HepG2 (cell line): ENCODE measurements at regions not wholly inside any gene's neighbourhood (a gene's known extent, or its start where the extent isn't known, plus 50 kb on each side); places are given as distances from the start of the nearest gene placed in this dataset.

Experiments used
- ATAC-seq: fragments of 200-7000 bp; cut with Tn5 transposase; 3 replicates; pipeline ENCODE4 v1.9.1; 2020; ENCODE audit warnings: mild to moderate bottlenecking, moderate library complexity
- BruUV-seq: library from RNA; stranded (reverse); fragments of 400-500 nt; replicated peaks from 2 replicates; lab custom pipeline; 2021; lab: Mats Ljungman, UMichigan
- CTCF ChIA-PET: fragments of 300-600 bp; formaldehyde crosslinking; extraction: SDS; loops from one replicate; lab custom pipeline; 2021; ENCODE audit warnings: low total read pairs, inconsistent platforms, low intra/inter-chr PET ratio; lab: Yijun Ruan, JAX
- POLR2A ChIA-PET: fragments of 350-600 bp; sonication (Branson Sonifier 250); formaldehyde crosslinking; loops from one replicate; lab custom pipeline; 2020; ENCODE audit warnings: antibody characterized with exemption, inconsistent platforms; lab: Yijun Ruan, JAX
- DNase-seq: peaks from one replicate; pipeline ENCODE4 v3.0.0-alpha.2; 2015; ENCODE audit warnings: low spot score
- FAIRE-seq: peaks from 3 replicates; lab custom pipeline; 2011; peaks lifted over from hg19 to GRCh38; lab: Jason Lieb, UNC
- H2AFZ ChIP-seq: one replicate; pipeline ENCODE4 v1.6.1; 2011; ENCODE audit warnings: low read length, inconsistent platforms
- H3K27ac ChIP-seq: fragments of 300-600 bp; 3 replicates; pipeline ENCODE4 v1.8.0; 2011; ENCODE audit warnings: mixed run types, mild to moderate bottlenecking, mixed read lengths, low read length, inconsistent platforms; ENCODE audit not compliant: insufficient read depth; ENCODE audit errors: extremely low read length
- H3K27me3 ChIP-seq, 2 experiments: fragments of 200-600 bp in 1 of 2; 2 replicates in 1 of 2; 3 replicates in 1 of 2; pipeline versions ENCODE4 v1.6.0 to v1.8.0; 2011; ENCODE audit warnings: low read length in 2 of 2, mild to moderate bottlenecking in 2 of 2, moderate library complexity in 2 of 2, inconsistent platforms in 1 of 2; ENCODE audit not compliant: insufficient read depth in 2 of 2, control insufficient read depth in 1 of 2
- H3K36me3 ChIP-seq, 2 experiments: fragments of 200-600 bp in 1 of 2; replicated peaks in 1 of 2; 2 replicates in 1 of 2; 3 replicates in 1 of 2; pipeline versions ENCODE4 v1.5.1 to v1.8.0; 2011; ENCODE audit warnings: low read length in 2 of 2, inconsistent platforms in 1 of 2; ENCODE audit not compliant: insufficient read depth in 2 of 2, control insufficient read depth in 1 of 2
- H3K4me1 ChIP-seq: 2 replicates; pipeline ENCODE4 v1.5.1; 2012; ENCODE audit warnings: low read length, inconsistent platforms; ENCODE audit not compliant: insufficient read depth
- H3K4me2 ChIP-seq: 2 replicates; pipeline ENCODE4 v1.6.0; 2011; ENCODE audit warnings: low read depth, low read length, inconsistent platforms
- H3K4me3 ChIP-seq, 3 experiments: fragments of 200-600 bp in 1 of 3; sonication (generic), shearing (Covaris generic) in 1 of 3; replicated peaks in 1 of 3; 2 replicates each; pipeline ENCODE4 v1.5.1; 2011 to 2016; ENCODE audit warnings: low read length in 3 of 3, inconsistent platforms in 2 of 3, low read depth in 2 of 3, mild to moderate bottlenecking in 2 of 3, control low read depth in 1 of 3, mixed read lengths in 1 of 3; ENCODE audit not compliant: insufficient read depth in 1 of 3
- H3K79me2 ChIP-seq: one replicate; pipeline ENCODE4 v1.6.1; 2011; ENCODE audit warnings: low read length, inconsistent platforms; ENCODE audit not compliant: insufficient read depth
- H3K9ac ChIP-seq: 2 replicates; pipeline ENCODE4 v1.6.0; 2011; ENCODE audit warnings: mild to moderate bottlenecking, low read depth, low read length, inconsistent platforms; ENCODE audit not compliant: insufficient read depth
- H3K9me3 ChIP-seq: 2 replicates; pipeline ENCODE4 v1.5.1; 2012; ENCODE audit warnings: mild to moderate bottlenecking, low read length
- H4K20me1 ChIP-seq: 2 replicates; pipeline ENCODE4 v1.6.0; 2011; ENCODE audit warnings: inconsistent platforms, mild to moderate bottlenecking, low read length, moderate library complexity; ENCODE audit not compliant: insufficient read depth
- AGO2 ChIP-seq: fragments of 200-400 bp; formaldehyde crosslinking; optimal IDR thresholded peaks from 2 replicates; pipeline ENCODE3; 2017; ENCODE audit warnings: mild to moderate bottlenecking, low read depth, low read length, moderate library complexity
- HDAC2 ChIP-seq: sonication (generic); formaldehyde crosslinking; IDR thresholded peaks from 2 replicates; pipeline ENCODE4 v1.4.0; 2020; ENCODE audit warnings: missing genetic modification reagents
- KDM2A ChIP-seq: sonication (generic); formaldehyde crosslinking; IDR thresholded peaks from 2 replicates; pipeline ENCODE4 v1.4.0; 2020; ENCODE audit warnings: low read depth, missing genetic modification reagents, borderline replicate concordance
- ZNF136 ChIP-seq: sonication (generic); formaldehyde crosslinking; IDR thresholded peaks from 2 replicates; pipeline ENCODE4 v1.8.1; 2022; ENCODE audit warnings: low read depth, mild to moderate bottlenecking, moderate library complexity, missing genetic modification reagents
- ZNF160 ChIP-seq: sonication (generic); formaldehyde crosslinking; IDR thresholded peaks from 2 replicates; pipeline ENCODE4 v1.8.0; 2022; ENCODE audit warnings: mild to moderate bottlenecking, inconsistent platforms, missing genetic modification reagents
- ZNF34 ChIP-seq: sonication (generic); formaldehyde crosslinking; IDR thresholded peaks from 2 replicates; pipeline ENCODE4 v1.4.0; 2020; ENCODE audit warnings: mild to moderate bottlenecking, missing genetic modification reagents, borderline replicate concordance
- ZNF484 ChIP-seq: sonication (generic); formaldehyde crosslinking; IDR thresholded peaks from 2 replicates; pipeline ENCODE4 v1.5.1; 2020; ENCODE audit warnings: mild to moderate bottlenecking, low read depth, missing genetic modification reagents, borderline replicate concordance
- ZNF569 ChIP-seq: sonication (generic); formaldehyde crosslinking; IDR thresholded peaks from 2 replicates; pipeline ENCODE4 v1.5.0; 2020; ENCODE audit warnings: mild to moderate bottlenecking, missing genetic modification reagents, moderate library complexity, borderline replicate concordance
- WGBS: methylation state at CpG from one replicate; pipeline ENCODE4 v1.1.6; 2017; ENCODE audit warnings: low lambda C conversion rate; 5-methylcytosine and 5-hydroxymethylcytosine counted together
- in situ Hi-C: cut with HindIII; loops from 2 replicates; pipeline ENCODE4 v1.10.0; 2017; ENCODE audit warnings: low pct_unique_long_range_greater_than_20kb; ENCODE audit not compliant: extremely low pct_ligation_motif_present
- intact Hi-C: fragments of 100-400 bp; cut with micrococcal nuclease; formaldehyde crosslinking; loops from one replicate; pipeline ENCODE4 v1.10.0; 2022; ENCODE audit not compliant: unreplicated experiment
- TF ChIP-seq, protein P1 (sequence below): sonication (generic); formaldehyde crosslinking; IDR thresholded peaks from 2 replicates; pipeline ENCODE4 v1.5.0; 2020; ENCODE audit warnings: mild to moderate bottlenecking, missing genetic modification reagents
- TF ChIP-seq, protein P2 (sequence below): sonication (generic); formaldehyde crosslinking; conservative IDR thresholded peaks from 2 replicates; pipeline ENCODE4 v1.8.0; 2022; ENCODE audit warnings: missing genetic modification reagents
- TF ChIP-seq, protein P3 (sequence below): sonication (generic); formaldehyde crosslinking; IDR thresholded peaks from 2 replicates; pipeline ENCODE4 v1.8.0; 2022; ENCODE audit warnings: mild to moderate bottlenecking, missing genetic modification reagents
- TF ChIP-seq, protein P4 (sequence below): sonication (generic); formaldehyde crosslinking; IDR thresholded peaks from 2 replicates; pipeline ENCODE4 v1.4.0; 2020; ENCODE audit warnings: missing genetic modification reagents, mild to moderate bottlenecking, borderline replicate concordance

DNA sequence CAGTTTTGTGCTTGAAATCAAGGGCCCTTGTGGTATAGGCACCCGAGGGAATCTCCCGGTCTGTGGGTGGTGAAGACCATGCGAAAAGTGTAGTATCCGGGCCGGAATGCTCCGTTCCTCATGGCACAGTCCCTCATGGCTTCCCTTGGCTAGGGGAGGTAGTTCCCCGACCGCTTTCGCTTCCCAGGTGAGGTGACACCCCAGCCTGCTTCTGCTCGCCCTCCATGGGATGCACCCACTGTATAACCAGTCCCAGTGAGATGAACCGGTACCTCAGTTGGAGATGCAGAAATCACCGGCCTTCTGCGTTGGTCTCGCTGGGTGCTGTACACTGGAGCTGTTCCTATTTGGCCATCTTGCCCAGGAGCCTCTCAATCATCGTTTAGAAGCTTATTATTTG lies 195.7 kb upstream of the POT1 start:
- WGBS, result 53% methylated on average over 12 of the region's 15 CpGs
- Histone ChIP-seq H3K27me3 (no peaks in the 10 kb centered on the region), H4K20me1 (no peaks in the 10 kb centered on the region), H3K36me3 (no peaks in the 10 kb centered on the region), H3K9ac (no peak overlapping the region), H3K27ac (no peak overlapping the region), H3K4me1 (no peaks in the 10 kb centered on the region), H3K79me2 (no peaks in the 10 kb centered on the region), H2AFZ (no peak overlapping the region), H3K4me3 (no peak overlapping the region), H3K4me2 (no peak overlapping the region), H3K9me3 (no peaks in the 10 kb centered on the region)
- CTCF ChIA-PET, result no interaction called here
- BruUV-seq, result no TSS peak
- no peak for DNase-seq
- POLR2A ChIA-PET, result no interaction called here
- intact Hi-C loops, result no loop called here
- FAIRE-seq, result no peak
- TF ChIP-seq KDM2A (CRISPR knock-in tag), result no peak
- TF ChIP-seq, protein P1, sequence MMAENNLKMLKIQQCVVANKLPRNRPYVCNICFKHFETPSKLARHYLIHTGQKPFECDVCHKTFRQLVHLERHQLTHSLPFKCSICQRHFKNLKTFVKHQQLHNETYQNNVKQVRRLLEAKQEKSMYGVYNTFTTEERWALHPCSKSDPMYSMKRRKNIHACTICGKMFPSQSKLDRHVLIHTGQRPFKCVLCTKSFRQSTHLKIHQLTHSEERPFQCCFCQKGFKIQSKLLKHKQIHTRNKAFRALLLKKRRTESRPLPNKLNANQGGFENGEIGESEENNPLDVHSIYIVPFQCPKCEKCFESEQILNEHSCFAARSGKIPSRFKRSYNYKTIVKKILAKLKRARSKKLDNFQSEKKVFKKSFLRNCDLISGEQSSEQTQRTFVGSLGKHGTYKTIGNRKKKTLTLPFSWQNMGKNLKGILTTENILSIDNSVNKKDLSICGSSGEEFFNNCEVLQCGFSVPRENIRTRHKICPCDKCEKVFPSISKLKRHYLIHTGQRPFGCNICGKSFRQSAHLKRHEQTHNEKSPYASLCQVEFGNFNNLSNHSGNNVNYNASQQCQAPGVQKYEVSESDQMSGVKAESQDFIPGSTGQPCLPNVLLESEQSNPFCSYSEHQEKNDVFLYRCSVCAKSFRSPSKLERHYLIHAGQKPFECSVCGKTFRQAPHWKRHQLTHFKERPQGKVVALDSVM (CRISPR knock-in tag), result no peak
- TF ChIP-seq, protein P2, sequence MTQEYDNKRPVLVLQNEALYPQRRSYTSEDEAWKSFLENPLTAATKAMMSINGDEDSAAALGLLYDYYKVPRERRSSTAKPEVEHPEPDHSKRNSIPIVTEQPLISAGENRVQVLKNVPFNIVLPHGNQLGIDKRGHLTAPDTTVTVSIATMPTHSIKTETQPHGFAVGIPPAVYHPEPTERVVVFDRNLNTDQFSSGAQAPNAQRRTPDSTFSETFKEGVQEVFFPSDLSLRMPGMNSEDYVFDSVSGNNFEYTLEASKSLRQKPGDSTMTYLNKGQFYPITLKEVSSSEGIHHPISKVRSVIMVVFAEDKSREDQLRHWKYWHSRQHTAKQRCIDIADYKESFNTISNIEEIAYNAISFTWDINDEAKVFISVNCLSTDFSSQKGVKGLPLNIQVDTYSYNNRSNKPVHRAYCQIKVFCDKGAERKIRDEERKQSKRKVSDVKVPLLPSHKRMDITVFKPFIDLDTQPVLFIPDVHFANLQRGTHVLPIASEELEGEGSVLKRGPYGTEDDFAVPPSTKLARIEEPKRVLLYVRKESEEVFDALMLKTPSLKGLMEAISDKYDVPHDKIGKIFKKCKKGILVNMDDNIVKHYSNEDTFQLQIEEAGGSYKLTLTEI (CRISPR knock-in tag), result no peak
- no peak for TF ChIP-seq ZNF34 (CRISPR knock-in tag)
- no peak for TF ChIP-seq AGO2
- no peak for TF ChIP-seq ZNF569 (CRISPR knock-in tag)
- TF ChIP-seq, protein P3, sequence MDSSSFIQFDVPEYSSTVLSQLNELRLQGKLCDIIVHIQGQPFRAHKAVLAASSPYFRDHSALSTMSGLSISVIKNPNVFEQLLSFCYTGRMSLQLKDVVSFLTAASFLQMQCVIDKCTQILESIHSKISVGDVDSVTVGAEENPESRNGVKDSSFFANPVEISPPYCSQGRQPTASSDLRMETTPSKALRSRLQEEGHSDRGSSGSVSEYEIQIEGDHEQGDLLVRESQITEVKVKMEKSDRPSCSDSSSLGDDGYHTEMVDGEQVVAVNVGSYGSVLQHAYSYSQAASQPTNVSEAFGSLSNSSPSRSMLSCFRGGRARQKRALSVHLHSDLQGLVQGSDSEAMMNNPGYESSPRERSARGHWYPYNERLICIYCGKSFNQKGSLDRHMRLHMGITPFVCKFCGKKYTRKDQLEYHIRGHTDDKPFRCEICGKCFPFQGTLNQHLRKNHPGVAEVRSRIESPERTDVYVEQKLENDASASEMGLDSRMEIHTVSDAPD, result no peak
- TF ChIP-seq HDAC2, result no peak
- no peak for TF ChIP-seq ZNF136 (CRISPR knock-in tag)
- TF ChIP-seq ZNF484 (CRISPR knock-in tag), result no peak
- TF ChIP-seq ZNF160 (CRISPR knock-in tag), result no peak
- TF ChIP-seq, protein P4, sequence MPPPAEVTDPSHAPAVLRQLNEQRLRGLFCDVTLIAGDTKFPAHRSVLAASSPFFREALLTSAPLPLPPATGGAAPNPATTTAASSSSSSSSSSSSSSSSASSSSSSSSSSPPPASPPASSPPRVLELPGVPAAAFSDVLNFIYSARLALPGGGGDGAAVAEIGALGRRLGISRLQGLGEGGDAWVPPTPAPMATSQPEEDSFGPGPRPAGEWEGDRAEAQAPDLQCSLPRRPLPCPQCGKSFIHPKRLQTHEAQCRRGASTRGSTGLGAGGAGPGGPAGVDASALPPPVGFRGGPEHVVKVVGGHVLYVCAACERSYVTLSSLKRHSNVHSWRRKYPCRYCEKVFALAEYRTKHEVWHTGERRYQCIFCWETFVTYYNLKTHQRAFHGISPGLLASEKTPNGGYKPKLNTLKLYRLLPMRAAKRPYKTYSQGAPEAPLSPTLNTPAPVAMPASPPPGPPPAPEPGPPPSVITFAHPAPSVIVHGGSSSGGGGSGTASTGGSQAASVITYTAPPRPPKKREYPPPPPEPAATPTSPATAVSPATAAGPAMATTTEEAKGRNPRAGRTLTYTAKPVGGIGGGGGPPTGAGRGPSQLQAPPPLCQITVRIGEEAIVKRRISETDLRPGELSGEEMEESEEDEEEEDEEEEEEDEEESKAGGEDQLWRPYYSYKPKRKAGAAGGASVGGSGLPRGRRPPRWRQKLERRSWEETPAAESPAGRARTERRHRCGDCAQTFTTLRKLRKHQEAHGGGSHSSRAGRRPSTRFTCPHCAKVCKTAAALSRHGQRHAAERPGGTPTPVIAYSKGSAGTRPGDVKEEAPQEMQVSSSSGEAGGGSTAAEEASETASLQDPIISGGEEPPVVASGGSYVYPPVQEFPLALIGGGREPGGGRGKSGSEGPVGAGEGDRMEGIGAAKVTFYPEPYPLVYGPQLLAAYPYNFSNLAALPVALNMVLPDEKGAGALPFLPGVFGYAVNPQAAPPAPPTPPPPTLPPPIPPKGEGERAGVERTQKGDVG (CRISPR knock-in tag), result no peak
- TF ChIP-seq, all 625 proteins: peak for 0
- ATAC-seq, result no peak
- in situ Hi-C loops, result no loop called here
